RWPE2 (cell line): ENCODE measurements at regions not wholly inside any gene's neighbourhood (a gene's known extent, or its start where the extent isn't known, plus 50 kb on each side); places are given as distances from the start of the nearest gene placed in this dataset.
"Not testable (repeated sequence)": the region's sequence is repeated elsewhere in the genome, so short reads cannot be mapped to it uniquely, and the experiment has no call there.

Experiments
- ATAC-seq: fragments of 200-7000 bp; cut with Tn5 transposase; 3 replicates; pipeline ENCODE4 v1.9.1; 2021; ENCODE audit warnings: low read depth
- DNase-seq: peaks from one replicate; pipeline ENCODE4 v3.0.0-alpha.2; 2020; ENCODE audit warnings: low spot score
- H3K27ac ChIP-seq: fragments of 450-650 bp; 2 replicates; pipeline ENCODE4 v1.5.1; 2017; ENCODE audit warnings: mild to moderate bottlenecking; ENCODE audit not compliant: poor library complexity, severe bottlenecking
- H3K27me3 ChIP-seq: fragments of 250-450 bp; sonication (Bioruptor Pico); 2 replicates; pipeline ENCODE4 v1.5.1; 2021; ENCODE audit warnings: mild to moderate bottlenecking, moderate library complexity; ENCODE audit not compliant: insufficient read depth, poor library complexity, severe bottlenecking
- H3K36me3 ChIP-seq: fragments of 250-450 bp; sonication (Bioruptor Pico); 2 replicates; pipeline ENCODE4 v1.5.1; 2020; ENCODE audit warnings: low read depth, mild to moderate bottlenecking, moderate library complexity
- H3K4me1 ChIP-seq: fragments of 250-450 bp; sonication (Bioruptor Pico); 2 replicates; pipeline ENCODE4 v1.5.1; 2021; ENCODE audit warnings: mild to moderate bottlenecking, moderate library complexity; ENCODE audit not compliant: insufficient read depth, poor library complexity, severe bottlenecking
- H3K4me3 ChIP-seq: fragments of 250-450 bp; sonication (Bioruptor Pico); 2 replicates; pipeline ENCODE4 v1.5.1; 2021; ENCODE audit warnings: mild to moderate bottlenecking, moderate library complexity; ENCODE audit not compliant: severe bottlenecking
- H3K9me3 ChIP-seq: fragments of 250-450 bp; sonication (Bioruptor Pico); 2 replicates; pipeline ENCODE4 v1.5.1; 2021; ENCODE audit warnings: mild to moderate bottlenecking, moderate library complexity; ENCODE audit not compliant: severe bottlenecking
- TF ChIP-seq, protein P1 (sequence below): fragments of 450-650 bp; IDR thresholded peaks from one replicate; pipeline ENCODE4 v1.5.1; 2017; ENCODE audit warnings: mild to moderate bottlenecking, moderate library complexity; ENCODE audit not compliant: poor library complexity, severe bottlenecking

DNA sequence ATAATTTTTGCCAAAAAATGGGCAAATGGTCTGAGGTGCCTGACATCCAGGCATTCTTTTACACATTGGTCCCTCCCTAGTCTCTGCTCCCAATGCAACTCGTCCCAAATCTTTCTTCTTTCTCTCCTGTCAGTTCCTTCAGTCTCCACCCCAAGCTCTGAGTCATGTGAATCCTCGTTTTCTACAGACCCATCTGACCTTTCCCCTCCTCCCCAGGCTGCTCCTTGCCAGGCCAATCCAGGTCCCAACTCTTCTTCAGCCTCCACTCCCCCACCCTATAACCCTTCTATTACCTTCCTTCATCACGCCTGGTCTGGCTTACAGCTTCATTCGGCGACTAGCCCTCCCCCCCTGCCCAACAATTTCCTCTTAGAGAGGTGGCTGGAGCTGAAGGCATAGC lies 55.3 kb downstream of the BBS10 start:
- not testable (repeated sequence) for ATAC-seq

DNA sequence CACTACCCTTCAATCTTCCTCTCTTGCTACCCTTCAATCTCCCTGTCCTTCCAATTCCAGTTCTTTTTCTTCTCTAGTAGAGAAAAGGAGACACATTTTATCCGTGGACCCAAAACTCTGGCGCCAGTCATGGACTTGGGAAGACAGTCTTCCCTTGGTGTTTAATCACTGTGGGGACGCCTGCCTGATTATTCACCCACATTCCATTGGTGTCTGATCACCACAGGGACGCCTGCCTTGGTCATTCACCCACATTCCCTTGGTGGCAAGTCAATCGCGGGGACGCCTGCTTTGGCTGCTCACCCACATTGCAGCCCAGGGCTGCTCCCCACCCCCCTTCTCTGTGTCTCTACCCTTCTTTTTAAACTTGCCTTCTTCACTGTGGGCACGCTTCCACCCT lies 55.9 kb downstream of the BBS10 start:
- not testable (repeated sequence) for H3K4me1 ChIP-seq, H3K36me3 ChIP-seq, ATAC-seq, DNase-seq, H3K9me3 ChIP-seq, H3K4me3 ChIP-seq, H3K27me3 ChIP-seq
- peak overlapping the region; percentile 33 for H3K27ac ChIP-seq

More for the DNA sequence above, 55.3 kb downstream of the BBS10 start:
- H3K4me1 ChIP-seq, H3K36me3 ChIP-seq, DNase-seq, H3K27me3 ChIP-seq, H3K9me3 ChIP-seq, H3K4me3 ChIP-seq: not testable (repeated sequence)
- H3K27ac ChIP-seq, result peak overlapping the region; percentile 33

DNA sequence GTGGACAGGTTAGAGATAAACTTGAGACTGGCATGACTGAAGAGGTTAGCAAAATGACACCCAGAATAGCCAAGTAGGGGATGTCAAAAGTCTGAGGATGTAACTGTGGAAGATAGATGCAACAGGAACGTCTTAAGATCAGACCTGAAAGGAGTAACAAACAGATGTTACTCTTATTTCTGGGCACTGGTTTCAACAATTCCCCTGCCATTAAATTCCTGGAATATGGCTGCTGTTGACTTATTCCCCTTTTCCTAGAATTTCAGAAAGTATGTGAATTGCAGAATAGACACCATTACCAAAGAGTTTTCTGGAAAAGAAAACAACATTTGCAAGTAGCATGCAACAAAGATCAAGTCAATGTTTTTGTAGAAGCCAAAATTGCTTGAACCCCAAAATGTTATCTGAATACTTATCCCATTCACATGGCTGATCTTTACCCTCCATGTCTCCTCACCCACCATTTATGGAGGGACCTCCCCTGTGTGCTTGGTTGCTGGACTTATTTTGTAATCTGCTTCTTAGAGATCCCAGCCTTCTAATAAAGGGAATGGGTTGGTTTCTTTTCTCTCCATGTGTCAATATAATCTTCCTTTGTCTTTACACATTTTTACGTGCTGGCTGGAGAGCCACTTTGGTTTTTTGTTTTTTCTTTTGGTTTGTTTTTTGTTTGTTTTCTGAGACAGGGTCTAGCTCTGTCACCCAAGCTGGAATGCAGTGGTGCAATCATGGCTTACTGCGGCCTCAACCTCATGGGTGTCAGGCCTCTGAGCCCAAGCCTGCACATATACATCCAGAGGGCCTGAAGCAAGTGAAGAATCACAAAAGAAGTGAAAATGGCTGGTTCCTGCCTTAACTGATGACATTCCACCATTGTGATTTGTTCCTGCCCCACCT lies 57.0 kb downstream of the BBS10 start:
- no peak for DNase-seq
- H3K27me3 ChIP-seq, result no peaks in the 10 kb centered on the region
- H3K4me3 ChIP-seq, result no peak overlapping the region
- no peak for ATAC-seq
- H3K9me3 ChIP-seq, result no peaks in the 10 kb centered on the region
- TF ChIP-seq, protein P1, sequence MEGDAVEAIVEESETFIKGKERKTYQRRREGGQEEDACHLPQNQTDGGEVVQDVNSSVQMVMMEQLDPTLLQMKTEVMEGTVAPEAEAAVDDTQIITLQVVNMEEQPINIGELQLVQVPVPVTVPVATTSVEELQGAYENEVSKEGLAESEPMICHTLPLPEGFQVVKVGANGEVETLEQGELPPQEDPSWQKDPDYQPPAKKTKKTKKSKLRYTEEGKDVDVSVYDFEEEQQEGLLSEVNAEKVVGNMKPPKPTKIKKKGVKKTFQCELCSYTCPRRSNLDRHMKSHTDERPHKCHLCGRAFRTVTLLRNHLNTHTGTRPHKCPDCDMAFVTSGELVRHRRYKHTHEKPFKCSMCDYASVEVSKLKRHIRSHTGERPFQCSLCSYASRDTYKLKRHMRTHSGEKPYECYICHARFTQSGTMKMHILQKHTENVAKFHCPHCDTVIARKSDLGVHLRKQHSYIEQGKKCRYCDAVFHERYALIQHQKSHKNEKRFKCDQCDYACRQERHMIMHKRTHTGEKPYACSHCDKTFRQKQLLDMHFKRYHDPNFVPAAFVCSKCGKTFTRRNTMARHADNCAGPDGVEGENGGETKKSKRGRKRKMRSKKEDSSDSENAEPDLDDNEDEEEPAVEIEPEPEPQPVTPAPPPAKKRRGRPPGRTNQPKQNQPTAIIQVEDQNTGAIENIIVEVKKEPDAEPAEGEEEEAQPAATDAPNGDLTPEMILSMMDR, result no peak
- H3K36me3 ChIP-seq, result no peaks in the 10 kb centered on the region; the same call in 1 of the 2 replicates
- peaks cover 7% of the 10 kb centered on the region for H3K4me1 ChIP-seq
- H3K27ac ChIP-seq, result peak overlapping the region; percentile 33

- ATAC-seq (no peak), DNase-seq (no peak)
- H3K27me3 ChIP-seq, result no peaks in the 10 kb centered on the region
- H3K36me3 ChIP-seq, result no peaks in the 10 kb centered on the region; the same call in 1 of the 2 replicates
- H3K4me1 ChIP-seq, result peaks cover 15% of the 10 kb centered on the region
- TF ChIP-seq, protein P1, result no peak
- H3K4me3 ChIP-seq, result no peak overlapping the region
- H3K9me3 ChIP-seq, result no peaks in the 10 kb centered on the region
- no peak overlapping the region for H3K27ac ChIP-seq
Observed at GRCh38 chr12:76288218-76288617, 60.0 kb downstream of the BBS10 start.

DNA sequence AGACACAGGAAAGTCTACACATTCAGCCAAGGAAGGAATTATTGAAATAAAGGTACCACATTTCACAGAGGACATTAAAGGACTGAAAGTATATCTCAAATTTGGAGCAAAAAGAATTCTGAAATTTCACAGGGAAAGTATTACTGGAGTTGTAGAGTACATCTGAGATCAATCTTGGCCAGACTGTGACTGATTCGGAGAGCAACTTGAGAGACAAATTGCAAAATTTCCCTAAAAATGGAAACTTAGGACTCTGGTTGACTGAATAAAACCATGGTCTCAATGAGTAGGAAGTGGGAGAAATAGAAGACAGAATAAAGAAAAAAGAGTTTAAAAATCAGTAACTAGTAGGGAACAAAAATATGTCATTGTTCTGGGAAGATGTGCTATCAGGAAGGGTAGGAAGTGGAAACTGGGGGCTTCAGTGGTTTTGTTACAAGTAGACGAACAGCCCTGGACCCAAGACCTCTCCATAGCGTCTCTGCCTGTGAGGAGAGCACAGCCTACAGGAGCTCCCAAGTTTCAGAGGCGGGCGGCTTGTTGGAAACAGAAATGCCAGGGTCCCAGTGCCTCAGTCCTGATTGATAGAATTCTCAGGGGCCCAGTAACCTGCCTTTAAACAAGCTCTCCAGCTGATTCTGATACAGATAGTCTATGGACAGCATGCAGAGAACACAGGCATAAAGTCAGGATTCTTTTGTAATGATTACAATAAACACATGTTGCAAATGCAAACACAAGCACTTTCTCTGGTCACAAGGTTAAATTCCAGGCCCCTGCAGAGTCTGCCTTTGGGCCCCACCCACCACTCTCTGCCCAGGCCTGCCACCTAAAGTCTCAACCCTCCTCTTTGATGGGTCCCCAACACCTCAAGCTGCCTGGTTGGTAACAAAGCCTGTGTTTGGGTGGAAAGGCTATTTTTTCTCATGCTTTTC lies 63.1 kb downstream of the BBS10 start:
- no peak overlapping the region for H3K4me3 ChIP-seq
- H3K9me3 ChIP-seq, result no peaks in the 10 kb centered on the region
- ATAC-seq (peak; percentile 64; the same call in 2 of the 3 replicates), DNase-seq (no peak)
- H3K27me3 ChIP-seq, result no peaks in the 10 kb centered on the region
- peak overlapping the region; percentile 9 for H3K27ac ChIP-seq
- TF ChIP-seq, protein P1, result no peak
- H3K4me1 ChIP-seq, result peaks cover 8% of the 10 kb centered on the region
- no peaks in the 10 kb centered on the region for H3K36me3 ChIP-seq
